ENCODE measurements at regions not wholly inside any gene's neighbourhood (a gene's known extent, or its start where the extent isn't known, plus 50 kb on each side); places are given as distances from the start of the nearest gene placed in this dataset.
"Not testable (repeated sequence)": the region's sequence is repeated elsewhere in the genome, so short reads cannot be mapped to it uniquely, and the experiment has no call there.

DNA sequence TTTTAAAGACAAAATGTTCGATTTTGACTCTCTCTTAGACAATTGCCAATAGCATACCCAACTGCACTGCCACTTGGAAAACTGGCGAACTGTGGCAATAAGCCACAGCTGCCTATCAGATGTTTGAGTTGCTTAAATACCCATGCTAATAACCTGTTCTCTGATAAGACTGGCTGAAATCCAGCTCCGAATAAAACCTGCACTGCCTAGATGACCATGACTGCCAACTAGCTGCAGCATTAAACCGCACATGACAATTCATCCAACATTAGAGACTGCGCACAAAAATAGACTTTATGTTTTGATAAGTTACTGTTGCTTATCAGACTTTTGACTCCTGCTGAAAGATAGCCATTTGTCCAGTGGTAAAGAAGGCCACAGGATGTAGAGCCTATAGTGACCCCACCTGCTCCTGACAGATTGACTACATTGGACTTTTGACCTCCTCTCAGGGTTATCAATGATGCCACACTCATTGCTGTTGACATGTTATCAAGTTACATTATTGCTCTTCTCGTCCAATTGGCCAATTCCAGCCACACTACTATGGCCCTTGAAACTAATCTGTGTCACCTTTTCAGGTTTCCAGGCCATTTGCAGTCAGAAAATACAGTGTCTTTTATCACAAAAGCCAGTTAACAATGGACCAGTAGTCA lies 299.0 kb downstream of the HGF start:
- no peak for DNase-seq

DNA sequence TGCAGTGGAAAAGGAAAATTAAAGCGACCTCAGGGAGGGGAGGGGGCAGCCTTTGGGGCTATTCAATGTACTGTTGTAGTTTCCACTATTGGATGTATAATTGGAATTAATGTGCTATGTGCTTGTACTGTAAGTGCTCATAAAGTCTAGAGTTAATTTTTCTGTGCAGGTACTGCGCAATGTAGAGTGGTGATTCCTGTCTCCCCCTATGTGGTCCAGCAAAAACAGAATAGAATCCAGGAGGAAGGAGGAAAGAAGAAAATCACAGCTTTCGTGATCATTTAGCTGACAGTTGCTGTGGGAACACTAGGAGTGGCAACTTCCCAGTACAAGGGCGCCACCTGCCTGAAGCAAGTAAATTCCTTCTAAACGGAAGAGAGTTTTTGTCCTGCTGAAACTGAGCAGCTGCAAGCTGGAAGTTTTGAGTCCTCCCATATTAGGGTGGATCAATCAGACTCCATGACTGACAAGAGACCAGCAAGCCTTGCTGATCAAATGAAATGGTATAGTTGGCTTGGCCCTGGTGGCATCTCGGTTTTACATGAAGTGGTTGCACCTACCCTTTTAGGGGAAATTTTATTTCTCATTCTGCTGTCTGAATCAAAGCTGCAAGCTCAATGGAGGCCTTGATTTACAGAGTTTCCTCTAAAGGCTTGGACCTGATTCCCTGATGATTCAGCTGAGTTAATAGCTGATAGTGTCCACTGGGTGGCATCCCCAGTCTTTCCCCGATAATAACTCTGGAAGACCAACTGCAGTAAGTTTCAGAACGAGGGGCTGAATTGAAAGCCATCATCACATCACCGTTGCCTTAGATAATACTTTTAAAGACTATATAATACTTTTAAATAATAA lies 299.8 kb downstream of the HGF start:
- no peak for DNase-seq

DNA sequence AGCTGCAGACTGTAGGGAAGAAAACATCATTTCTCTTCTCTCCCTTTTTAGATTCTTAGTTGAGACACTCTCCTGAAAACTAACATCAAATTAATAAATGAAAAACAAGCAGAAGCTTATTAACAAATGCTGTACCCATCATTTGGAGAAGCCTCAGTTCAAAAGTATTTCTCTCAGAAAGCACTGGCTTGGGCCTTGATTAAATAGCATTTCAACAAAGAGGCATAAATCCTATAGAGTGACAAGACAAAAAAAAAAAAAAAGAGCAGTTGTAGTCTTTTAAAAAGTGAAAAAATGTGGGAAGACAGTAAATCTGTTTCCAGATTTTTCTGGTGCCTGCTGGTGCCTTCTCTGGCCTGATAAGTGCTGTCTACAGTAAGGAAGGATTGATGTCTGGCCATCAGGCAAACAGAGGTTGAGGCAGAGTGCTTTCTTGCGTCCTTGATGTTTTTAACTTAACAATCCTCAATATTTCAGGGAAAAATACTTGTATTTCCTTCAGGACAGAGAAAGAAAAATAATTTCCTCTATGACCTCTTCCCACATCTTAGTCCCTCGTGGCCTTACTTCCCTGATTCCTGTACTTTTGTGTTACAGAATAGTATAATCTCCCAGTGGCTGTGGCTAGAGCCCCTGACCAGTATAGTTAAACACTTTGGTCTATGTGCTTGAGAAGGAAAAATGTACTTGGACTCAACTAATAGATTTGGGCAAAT lies 300.5 kb downstream of the HGF start:
- no peak for DNase-seq

DNA sequence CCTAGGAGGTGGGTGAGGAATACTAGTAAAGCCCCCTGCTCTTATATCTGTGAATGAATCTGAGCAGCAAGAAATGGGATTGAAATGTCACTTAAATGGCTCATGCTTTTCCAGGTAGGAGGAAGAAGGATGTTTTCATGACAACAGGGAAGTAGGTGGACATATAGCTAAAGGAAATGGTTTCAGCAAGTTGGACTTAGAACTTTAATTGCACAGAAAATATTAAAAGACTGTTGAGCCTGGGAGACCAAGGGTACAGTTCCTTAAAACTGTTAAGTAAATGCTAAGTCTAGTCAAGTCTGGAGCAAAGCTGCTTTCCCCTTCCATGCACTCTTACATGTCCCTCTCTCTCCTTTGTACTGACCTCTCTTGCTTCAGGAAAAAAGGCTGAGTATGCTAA lies 301.3 kb downstream of the HGF start:
- no peak for DNase-seq

DNA sequence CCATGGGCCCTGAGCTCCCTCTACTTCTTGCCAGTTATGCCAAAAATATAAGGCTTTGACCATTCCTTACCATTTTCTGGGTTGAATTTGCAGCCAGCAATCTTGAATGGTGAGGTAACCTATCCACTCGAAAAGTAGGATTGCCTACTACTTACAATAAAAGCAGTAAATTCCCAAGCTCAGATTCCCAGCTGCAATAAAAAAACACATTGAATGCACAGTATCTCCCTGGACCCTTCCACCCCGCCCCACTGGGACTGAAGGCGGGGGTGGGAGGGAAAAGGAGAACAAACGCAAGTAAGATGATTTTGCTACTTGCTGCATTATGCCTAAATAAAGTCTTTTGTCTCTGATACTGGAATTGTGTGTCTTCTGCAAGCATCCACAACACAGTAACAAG lies 301.9 kb downstream of the HGF start:
- DNase-seq, result no peak

DNA sequence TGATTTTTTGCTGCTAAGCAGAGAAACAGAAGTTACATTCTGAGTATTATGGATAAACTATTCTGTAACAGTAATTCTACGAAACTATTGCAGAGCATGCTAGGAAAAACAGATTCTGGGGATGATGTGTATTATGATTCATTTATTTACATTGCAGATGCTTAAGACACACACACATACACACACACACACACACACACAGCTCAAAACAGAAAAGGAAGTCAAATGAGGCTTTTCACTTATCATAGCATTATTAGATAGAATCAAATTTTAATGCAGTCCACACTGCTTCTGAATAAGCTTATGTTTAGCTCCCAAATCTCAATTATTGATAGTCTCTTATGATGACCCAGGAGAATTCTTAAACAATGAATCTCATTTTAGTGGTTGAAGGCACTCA lies 307.2 kb downstream of the HGF start:
- DNase-seq, result no peak

DNA sequence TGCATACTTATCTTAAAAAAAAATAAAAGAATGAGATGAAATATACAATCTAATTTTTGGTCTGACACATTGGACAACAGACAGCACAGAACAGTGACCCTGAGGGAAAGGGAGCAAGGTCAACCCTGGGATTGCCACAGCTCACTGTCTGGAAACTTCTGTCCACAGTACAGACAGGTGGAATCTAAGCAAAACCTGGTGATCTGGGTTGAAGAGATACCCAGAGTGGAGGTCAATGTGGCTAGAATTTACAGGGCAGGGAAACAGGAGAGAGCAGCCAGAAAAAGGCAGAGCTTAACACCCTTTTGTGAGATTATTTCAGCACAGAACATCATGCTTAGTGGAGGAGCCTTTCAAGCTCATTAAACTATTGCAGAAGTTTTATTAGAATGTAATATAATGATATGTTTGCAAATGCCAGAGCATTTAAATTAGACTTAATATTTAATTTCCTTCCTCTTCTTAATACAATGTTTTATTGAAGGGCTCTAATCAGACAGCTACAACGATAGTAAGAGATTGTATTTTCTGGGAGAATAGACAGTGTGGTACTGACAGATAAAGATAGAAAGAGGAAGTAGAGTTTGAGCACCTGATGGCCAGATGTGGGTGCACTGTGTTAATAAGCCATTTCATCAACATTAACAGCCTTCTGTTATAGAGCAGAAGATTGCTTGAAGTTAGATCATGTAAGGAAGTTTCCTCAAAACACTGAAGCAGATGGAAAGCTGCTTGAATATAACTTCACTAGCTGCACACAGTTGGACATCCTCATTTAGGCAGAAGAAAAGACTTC lies 309.4 kb downstream of the HGF start:
- DNase-seq, result no peak

DNA sequence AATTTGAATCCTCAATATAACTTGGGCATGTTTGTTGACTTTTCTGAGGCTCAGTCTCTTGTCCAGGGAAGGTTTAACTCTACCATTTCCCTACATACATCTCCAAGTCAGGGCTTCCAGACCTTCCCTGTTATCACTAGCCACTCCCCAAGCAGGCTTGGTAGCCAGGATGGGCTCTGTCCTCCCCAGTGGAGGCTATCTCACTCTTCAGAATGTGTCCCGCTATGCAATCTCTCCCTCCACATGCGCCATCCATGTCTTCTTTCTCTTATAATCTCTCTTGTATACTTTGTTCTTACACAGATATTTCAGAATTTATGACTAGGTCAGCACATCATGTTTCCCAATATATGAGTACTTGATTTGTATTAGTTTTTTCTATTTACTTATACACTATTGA lies 310.4 kb downstream of the HGF start:
- no peak for DNase-seq

DNA sequence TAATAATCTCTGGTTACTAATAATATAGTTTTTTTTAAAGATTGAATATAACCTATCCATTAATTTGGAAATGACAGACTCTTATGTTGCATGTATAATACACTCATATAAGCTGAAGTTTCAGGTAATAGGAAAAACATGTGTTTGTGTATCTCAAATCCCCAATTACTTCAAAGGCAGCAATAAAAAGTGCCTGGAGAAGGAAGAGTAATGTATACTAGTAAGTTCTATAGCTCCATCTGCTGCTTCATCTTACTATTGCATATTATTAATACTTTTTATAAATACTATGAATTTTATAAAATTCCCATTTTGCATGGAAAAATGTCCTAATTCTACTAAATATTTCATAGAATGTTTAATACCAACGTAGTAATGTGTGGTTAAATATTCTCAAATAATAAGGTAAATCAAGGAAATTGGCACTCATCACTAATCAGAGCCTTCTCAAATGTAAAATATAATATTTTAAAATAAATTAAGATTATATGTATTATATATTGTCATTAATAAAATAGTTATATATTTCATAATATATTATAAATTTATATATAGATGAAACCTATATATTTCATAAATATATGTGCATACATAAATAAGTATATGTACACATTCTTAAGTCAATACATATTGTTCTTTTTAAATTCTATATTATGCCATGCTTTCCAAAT lies 311.9 kb downstream of the HGF start:
- no peak for DNase-seq

DNA sequence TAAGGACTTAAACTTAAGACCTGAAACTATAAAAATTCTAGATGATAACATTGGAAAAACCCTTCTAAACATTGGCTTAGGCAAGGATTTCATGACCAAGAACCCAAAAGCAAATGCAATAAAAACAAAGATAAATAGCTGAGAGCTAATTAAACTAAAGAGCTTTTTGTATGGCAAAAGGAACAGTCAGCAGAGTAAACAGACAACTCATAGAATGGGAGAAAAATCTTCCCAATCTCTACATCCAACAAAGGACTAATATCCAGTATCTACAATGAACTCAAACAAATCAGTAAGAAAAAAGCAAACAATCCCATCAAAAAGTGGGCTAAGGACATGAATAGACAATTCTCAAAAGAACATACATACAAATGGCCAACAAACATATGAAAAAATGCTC lies 316.1 kb downstream of the HGF start:
- not testable (repeated sequence) for DNase-seq

DNA sequence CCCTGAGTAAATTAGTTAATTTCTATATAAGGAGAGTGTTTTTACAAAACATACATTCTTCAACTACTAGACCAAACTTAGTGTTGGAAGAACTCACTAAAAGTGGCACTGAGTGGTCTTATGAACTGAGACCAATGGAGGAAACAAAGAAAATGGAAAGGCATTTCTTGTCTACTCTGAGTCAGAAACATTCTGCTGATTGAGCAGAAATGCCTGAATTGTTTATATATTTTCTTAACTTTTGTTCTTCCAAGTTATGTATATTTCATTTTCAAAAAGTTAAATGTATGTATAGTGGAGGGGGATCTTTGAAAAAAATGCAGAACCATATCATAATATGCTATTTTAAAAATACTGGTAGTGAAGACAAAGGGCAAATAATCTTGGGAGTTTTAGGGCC lies 320.7 kb downstream of the HGF start:
- DNase-seq, result no peak

DNA sequence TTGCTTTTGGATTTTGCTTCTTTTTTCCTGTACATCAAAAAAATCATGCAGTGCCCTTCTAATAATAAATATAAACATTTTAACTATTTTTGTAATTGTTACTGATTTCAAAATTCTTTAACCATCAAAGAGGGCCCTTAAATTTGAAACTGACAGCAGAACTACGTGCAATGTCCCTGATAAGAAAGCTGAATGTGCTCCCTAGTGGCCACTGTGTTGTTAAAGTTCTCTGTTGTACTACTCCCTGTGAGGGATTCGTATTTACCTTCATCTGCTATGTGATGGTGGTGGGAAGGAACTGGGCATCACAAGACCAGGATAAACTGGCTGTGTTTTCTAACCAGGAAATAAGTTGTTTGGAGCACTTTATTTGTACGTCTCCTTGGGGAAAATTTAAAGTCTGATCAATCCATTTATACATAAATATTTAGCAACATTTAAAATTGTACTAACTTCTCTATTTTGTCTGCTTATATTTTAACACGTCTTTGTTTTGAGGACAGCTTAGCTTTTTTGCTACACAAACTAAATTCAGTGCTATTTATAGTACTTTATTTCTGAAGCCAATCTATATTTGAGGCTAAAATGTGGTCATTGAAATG lies 322.4 kb downstream of the HGF start:
- DNase-seq, result no peak

DNA sequence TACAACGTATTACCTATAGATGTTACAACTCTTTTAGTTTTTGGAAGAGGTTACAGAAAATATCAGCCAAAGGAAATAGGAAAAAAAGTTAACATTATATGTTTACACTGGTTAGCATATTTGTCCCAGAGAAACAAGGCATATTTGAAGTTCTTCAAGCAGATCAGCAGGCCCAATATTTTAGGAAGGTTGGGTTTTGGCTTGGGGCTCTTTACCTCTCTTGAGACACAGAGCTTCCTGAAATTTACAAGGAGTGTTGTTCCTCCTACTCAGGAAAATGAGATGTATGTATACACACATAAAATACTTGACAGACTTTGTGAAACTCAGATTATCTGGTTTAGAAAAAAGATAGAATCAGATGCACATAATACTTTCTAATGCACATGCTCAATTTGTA lies 323.6 kb downstream of the HGF start:
- DNase-seq, result no peak

DNA sequence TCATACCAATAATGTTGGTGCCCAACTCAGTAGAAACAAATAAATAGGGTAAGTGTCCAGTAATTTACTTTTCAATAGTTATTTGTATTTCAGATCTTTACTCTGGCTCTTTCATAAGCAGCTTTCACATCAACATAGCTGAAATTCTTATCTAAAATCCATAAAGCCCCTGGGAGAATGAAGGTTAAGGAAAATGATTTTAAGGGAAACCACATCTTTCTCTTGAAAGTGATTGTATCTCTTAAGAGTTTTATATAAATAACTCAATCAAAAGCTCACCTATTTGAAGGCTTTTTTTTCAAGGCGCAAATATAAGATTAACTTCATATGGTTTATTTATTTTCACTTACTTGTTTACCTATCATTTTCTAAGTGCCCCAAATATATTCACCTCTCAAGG lies 324.4 kb downstream of the HGF start:
- no peak for DNase-seq

DNA sequence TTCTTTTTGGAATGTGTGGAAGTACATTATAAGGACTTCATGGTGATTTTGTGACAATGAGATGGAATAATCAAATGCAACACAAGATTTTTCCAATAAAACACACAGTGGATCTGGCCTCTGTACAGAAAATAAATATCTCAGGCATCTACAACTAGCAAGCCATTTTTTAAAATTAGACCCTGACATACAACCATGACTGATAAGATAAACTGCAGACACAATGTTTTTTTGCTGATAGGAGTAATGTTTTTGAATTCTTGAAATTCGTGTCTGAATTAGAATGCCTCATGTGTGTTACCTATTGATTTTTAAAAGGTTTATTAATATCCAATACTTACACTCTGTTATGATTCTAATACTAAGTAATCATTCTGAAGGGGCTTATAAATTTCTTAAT lies 328.1 kb downstream of the HGF start:
- no peak for DNase-seq

DNA sequence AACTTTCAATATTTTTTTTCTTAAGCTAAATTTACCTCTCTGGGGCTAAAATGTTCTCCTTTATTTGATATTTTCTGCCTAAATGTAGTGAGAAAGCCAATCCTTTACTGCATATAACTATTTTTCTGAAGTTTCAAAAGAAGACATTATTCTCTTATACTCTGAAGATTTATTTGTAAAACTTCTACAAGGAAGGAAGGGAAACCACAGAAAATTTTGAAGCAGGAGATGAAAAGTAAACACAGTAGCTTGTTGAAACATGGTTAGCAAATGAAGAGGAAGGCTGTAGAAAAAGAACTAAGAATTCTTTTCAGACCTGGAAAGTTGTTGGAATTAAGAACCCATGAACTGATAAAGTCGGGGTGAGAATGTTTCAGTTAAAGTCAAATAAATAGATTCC lies 330.3 kb downstream of the HGF start:
- DNase-seq, result no peak

DNA sequence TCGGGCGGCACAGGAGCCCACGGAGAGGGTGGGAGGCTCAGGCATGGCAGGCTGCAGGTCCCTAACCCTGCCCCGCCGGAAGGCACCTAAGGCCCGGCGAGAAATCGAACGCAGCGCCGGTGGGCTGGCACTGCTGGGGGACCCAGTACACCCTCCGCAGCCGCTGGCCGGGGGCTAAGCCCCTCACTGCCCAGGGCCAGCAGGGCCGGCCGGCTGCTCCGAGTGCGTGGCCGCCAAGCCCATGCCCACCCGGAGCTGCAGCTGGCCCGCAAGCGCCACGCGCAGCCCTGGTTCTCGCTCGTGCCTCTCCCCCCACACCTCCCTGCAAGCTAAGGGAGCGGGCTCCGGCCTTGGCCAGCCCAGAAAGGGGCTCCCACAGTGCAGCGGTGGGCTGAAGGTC lies 332.7 kb downstream of the HGF start:
- DNase-seq, result not testable (repeated sequence)

DNA sequence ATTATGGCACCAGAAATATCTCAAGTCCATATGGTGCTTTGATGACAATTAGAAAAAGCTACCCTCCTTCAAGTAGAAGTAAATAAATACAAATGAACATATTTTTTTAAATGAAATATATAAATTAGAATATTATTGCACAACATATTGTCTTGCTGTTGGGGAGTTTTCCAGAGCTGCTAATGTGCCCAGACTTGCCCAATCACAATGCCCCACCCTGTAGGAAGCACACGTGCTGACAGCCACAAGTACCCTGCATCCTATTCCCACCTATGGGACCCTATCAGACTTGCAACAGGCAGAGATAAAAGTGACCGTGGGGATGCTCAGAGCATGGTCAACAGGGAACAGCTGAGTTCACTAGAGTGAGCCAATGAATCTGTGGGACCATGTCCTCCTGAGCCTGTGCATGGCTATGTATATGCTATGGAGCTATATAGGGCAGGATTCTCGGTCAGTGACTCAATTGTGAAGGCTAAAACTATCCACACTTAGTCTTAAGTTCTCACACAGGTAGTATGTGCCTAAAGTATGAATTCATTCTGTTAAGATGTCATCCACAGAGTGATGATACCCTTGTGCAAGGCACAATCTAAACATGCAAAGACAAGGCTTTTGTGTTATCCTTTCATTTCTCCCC lies 336.0 kb downstream of the HGF start:
- no peak for DNase-seq

DNA sequence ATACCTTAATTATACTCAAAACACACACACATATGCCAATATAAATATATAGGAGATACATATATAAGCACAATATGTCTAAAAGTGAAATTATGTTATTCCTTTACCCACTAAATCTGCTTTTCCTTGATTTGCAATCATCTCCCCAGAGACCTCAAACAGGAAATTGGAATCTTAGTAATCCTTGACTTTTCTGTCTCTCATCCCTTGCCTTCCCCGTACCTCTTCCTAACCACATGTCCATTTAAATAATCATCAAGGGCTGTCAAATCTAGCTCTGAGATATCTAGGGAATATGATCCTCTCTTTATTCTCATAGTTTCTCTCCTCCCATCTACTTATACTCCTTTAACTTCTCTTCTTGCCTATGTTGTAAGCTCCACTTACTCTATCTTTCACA lies 336.6 kb downstream of the HGF start:
- DNase-seq, result no peak

DNA sequence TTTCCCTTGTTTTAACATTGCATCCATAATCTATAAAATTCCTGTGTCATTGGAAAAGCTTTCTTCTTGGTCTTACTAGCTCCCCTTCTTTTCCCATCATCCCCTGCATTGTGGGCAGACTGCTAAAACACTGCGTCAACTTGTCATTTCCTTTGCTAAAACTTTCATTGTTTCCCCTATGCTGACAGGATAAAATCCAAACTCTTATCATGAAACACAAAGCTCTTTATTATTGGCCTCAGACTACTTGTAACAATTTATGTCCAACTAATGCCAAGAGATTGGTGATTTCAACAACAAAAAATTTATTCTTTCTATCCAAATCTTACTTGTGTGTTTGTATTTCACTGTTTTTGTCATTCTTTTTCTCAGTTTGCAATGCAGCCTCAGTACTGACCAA lies 339.1 kb downstream of the HGF start:
- DNase-seq, result no peak

DNA sequence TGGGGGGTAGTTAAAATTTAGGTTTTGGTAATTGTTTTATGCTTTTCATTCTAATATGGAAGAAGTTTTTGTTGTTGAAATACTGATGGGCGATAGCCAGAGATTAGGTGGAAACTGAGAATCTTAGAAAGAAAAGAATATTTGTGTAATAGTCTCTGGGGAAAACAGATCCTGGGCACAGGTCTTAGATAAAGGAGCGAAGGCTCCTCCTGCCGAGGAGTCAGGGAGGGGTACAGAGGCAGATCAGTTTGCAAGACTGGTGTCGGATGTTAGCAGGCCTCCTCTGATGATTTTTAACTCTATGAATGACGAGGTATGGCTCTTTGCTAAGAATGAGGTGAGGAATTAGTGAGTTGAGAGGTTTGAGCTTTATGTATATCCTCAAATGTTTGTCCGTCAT lies 339.7 kb downstream of the HGF start:
- no peak for DNase-seq

DNA sequence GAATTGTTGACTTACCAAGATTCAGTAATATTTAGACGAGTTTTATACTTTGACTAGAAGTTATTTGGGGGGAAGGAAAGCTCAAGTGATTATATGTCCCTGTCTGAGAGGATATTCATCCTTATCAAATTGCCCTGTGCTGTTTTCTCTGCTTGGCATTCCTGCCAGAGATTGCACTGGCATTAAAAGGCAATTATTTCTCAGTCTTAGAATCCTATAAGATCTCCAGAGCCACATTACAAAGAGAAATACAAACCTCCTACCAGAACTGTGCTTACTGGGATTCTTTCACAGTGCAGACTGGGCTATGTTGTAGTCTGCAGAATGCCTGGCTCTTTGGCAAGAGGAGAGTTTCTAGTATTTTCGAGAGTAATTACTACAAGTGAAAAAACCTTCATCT lies 342.4 kb downstream of the HGF start:
- DNase-seq, result no peak
